Peyer's patch (tissue), 4 donors: ENCODE measurements at regions not wholly inside any gene's neighbourhood (a gene's known extent, or its start where the extent isn't known, plus 50 kb on each side); places are given as distances from the start of the nearest gene placed in this dataset.

Experiments
- POLR2A ChIP-seq, 2 donors: fragments of 450-650 bp; IDR thresholded peaks; one replicate each; pipeline ENCODE4 v1.5.1; 2017; ENCODE audit warnings: antibody characterized with exemption in 2 of 2, mild to moderate bottlenecking in 2 of 2, moderate library complexity in 2 of 2
- TF ChIP-seq, protein P1 (sequence below), 6 experiments: fragments of 450-650 bp in 4 of 6; fragments of 200-600 bp in 2 of 6; sonication (generic) in 1 of 6; IDR thresholded peaks; one replicate each; pipeline ENCODE4 v1.5.1; 2017 to 2019; ENCODE audit warnings: antibody characterized with exemption in 6 of 6, mild to moderate bottlenecking in 3 of 6, moderate library complexity in 1 of 6

DNA sequence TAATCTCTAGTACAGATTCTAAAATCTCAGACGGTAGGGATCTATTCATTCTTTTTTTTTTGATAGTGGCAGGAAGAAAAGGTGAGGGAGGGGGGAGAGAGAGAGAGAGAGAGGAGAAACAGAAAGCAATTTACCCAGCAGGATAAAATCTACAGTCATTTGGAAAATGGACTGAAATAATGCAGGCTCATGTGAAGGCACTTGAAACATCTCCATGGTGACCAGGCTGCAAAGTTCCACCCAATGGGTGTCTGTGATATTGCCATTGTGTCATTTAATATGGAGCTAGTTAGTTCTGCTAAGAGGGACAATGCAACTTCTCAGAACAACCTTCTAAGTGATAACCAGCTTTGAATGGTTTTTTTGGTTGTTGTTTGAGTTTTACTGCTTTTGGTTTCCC is 165.2 kb upstream of the RAG2 start:
- TF ChIP-seq, protein P1, sequence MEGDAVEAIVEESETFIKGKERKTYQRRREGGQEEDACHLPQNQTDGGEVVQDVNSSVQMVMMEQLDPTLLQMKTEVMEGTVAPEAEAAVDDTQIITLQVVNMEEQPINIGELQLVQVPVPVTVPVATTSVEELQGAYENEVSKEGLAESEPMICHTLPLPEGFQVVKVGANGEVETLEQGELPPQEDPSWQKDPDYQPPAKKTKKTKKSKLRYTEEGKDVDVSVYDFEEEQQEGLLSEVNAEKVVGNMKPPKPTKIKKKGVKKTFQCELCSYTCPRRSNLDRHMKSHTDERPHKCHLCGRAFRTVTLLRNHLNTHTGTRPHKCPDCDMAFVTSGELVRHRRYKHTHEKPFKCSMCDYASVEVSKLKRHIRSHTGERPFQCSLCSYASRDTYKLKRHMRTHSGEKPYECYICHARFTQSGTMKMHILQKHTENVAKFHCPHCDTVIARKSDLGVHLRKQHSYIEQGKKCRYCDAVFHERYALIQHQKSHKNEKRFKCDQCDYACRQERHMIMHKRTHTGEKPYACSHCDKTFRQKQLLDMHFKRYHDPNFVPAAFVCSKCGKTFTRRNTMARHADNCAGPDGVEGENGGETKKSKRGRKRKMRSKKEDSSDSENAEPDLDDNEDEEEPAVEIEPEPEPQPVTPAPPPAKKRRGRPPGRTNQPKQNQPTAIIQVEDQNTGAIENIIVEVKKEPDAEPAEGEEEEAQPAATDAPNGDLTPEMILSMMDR (IDR thresholded peaks at IDR 0.05): no peak
- no peak for TF ChIP-seq POLR2A (IDR thresholded peaks at IDR 0.05)
